Liver (tissue), 7 donors: ENCODE measurements at regions not wholly inside any gene's neighbourhood (a gene's known extent, or its start where the extent isn't known, plus 50 kb on each side); places are given as distances from the start of the nearest gene placed in this dataset.

Source experiments
- DNase-seq: peaks from one replicate; pipeline ENCODE4 v3.0.0-alpha.2; 2017; ENCODE audit warnings: low spot score
- H3K27ac ChIP-seq, 2 donors: one replicate each; pipeline ENCODE4 v1.7.0; 2013; ENCODE audit warnings: inconsistent platforms in 2 of 2, low read length in 2 of 2, control low read depth in 1 of 2, low read depth in 1 of 2, mild to moderate bottlenecking in 1 of 2
- H3K27me3 ChIP-seq, 4 donors: one replicate each; pipeline versions ENCODE4 v1.6.1 to v1.7.0; 2013; ENCODE audit warnings: low read length in 3 of 4, inconsistent platforms in 1 of 4, mild to moderate bottlenecking in 1 of 4, moderate library complexity in 1 of 4; ENCODE audit not compliant: control insufficient read depth in 4 of 4, insufficient read depth in 4 of 4
- H3K36me3 ChIP-seq, 4 donors: one replicate each; pipeline versions ENCODE4 v1.6.1 to v1.7.0; 2013; ENCODE audit warnings: low read length in 3 of 4, mild to moderate bottlenecking in 3 of 4, low read depth in 1 of 4, moderate library complexity in 1 of 4; ENCODE audit not compliant: control insufficient read depth in 4 of 4, insufficient read depth in 3 of 4
- H3K4me1 ChIP-seq, 4 donors: one replicate each; pipeline versions ENCODE4 v1.6.1 to v1.7.0; 2013; ENCODE audit warnings: low read length in 3 of 4, mild to moderate bottlenecking in 3 of 4, moderate library complexity in 1 of 4; ENCODE audit not compliant: control insufficient read depth in 4 of 4, insufficient read depth in 4 of 4
- H3K4me3 ChIP-seq, 3 donors: one replicate each; pipeline versions ENCODE4 v1.6.1 to v1.7.0; 2013; ENCODE audit warnings: low read length in 3 of 3, control low read depth in 1 of 3, low read depth in 1 of 3, mild to moderate bottlenecking in 1 of 3
- H3K9ac ChIP-seq, 2 donors: one replicate each; pipeline ENCODE4 v1.7.0; 2013; ENCODE audit warnings: low read length in 2 of 2, mild to moderate bottlenecking in 2 of 2, moderate library complexity in 2 of 2, control low read depth in 1 of 2, low read depth in 1 of 2
- H3K9me3 ChIP-seq, 4 donors: one replicate each; pipeline versions ENCODE4 v1.6.1 to v1.7.0; 2013; ENCODE audit warnings: low read length in 3 of 4; ENCODE audit not compliant: control insufficient read depth in 4 of 4
- ATF3 ChIP-seq: IDR thresholded peaks from 2 replicates; pipeline ENCODE4 v1.6.1; 2016; ENCODE audit warnings: antibody characterized with exemption
- GABPA ChIP-seq, 2 donors: IDR thresholded peaks in 1 of 2; conservative IDR thresholded peaks in 1 of 2; 2 replicates each; pipeline ENCODE4 v1.6.1; 2016; ENCODE audit warnings: antibody characterized with exemption in 2 of 2, mild to moderate bottlenecking in 1 of 2, moderate library complexity in 1 of 2
- HNF4A ChIP-seq, 2 donors: conservative IDR thresholded peaks; 2 replicates each; pipeline ENCODE4 v1.6.1; 2016; ENCODE audit warnings: antibody characterized with exemption in 2 of 2, mild to moderate bottlenecking in 2 of 2
- HNF4G ChIP-seq: IDR thresholded peaks from 2 replicates; pipeline ENCODE4 v1.6.1; 2016; ENCODE audit warnings: antibody characterized with exemption
- JUND ChIP-seq, 2 donors: IDR thresholded peaks; 2 replicates each; pipeline ENCODE4 v1.6.1; 2016; ENCODE audit warnings: antibody characterized with exemption in 2 of 2
- NR2F2 ChIP-seq: IDR thresholded peaks from 2 replicates; pipeline ENCODE4 v1.6.1; 2016; ENCODE audit warnings: antibody characterized with exemption
- REST ChIP-seq: IDR thresholded peaks from 2 replicates; pipeline ENCODE4 v1.6.1; 2016; ENCODE audit warnings: antibody characterized with exemption, mild to moderate bottlenecking
- SP1 ChIP-seq: IDR thresholded peaks from 2 replicates; pipeline ENCODE4 v1.6.1; 2018; ENCODE audit warnings: antibody characterized with exemption, mild to moderate bottlenecking
- WGBS: extraction: QIAGEN DNeasy Blood & Tissue Kit; methylation state at CpG from one replicate; pipeline ENCODE4 v1.1.7; 2013; 5-methylcytosine and 5-hydroxymethylcytosine counted together
- TF ChIP-seq, protein P1 (sequence below): IDR thresholded peaks from 2 replicates; pipeline ENCODE4 v1.6.1; 2016; ENCODE audit warnings: antibody characterized with exemption
- TF ChIP-seq, protein P2 (sequence below): IDR thresholded peaks from 2 replicates; pipeline ENCODE4 v1.6.1; 2016; ENCODE audit warnings: antibody characterized with exemption
- donor health status: healthy.
- donor health status: healthy.
- donor health status: healthy.
- donor health status: healthy.

GRCh38 chr15:67003586-67003985, 61.8 kb upstream of the SMAD3 start:
- no peaks in the 10 kb centered on the region for H3K27me3 ChIP-seq
- TF ChIP-seq SP1 (no peak), HNF4A (conservative IDR thresholded peaks at IDR 0.05) (no peak), JUND (IDR thresholded peaks at IDR 0.05) (no peak), GABPA (IDR thresholded peaks at IDR 0.05 in 1 of 2, conservative IDR thresholded peaks at IDR 0.05 in 1 of 2) (no peak)
- TF ChIP-seq, protein P1, sequence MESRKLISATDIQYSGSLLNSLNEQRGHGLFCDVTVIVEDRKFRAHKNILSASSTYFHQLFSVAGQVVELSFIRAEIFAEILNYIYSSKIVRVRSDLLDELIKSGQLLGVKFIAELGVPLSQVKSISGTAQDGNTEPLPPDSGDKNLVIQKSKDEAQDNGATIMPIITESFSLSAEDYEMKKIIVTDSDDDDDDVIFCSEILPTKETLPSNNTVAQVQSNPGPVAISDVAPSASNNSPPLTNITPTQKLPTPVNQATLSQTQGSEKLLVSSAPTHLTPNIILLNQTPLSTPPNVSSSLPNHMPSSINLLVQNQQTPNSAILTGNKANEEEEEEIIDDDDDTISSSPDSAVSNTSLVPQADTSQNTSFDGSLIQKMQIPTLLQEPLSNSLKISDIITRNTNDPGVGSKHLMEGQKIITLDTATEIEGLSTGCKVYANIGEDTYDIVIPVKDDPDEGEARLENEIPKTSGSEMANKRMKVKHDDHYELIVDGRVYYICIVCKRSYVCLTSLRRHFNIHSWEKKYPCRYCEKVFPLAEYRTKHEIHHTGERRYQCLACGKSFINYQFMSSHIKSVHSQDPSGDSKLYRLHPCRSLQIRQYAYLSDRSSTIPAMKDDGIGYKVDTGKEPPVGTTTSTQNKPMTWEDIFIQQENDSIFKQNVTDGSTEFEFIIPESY = no peak
- TF ChIP-seq, protein P2, sequence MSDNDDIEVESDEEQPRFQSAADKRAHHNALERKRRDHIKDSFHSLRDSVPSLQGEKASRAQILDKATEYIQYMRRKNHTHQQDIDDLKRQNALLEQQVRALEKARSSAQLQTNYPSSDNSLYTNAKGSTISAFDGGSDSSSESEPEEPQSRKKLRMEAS = no peak
- H3K9me3 ChIP-seq = no peaks in the 10 kb centered on the region
- no peak overlapping the region for H3K4me3 ChIP-seq
- no peak for DNase-seq
- H3K4me1 ChIP-seq = no peaks in the 10 kb centered on the region
- no peak overlapping the region for H3K27ac ChIP-seq
- peaks cover 0 to 3% (median 0%) of the 10 kb centered on the region in 4 donors for H3K36me3 ChIP-seq
- 97% methylated on average over 7 of the region's 7 CpGs for WGBS
- no peak overlapping the region for H3K9ac ChIP-seq

GRCh38 chr15:67004142-67004541, 61.3 kb upstream of the SMAD3 start:
- H3K4me1 ChIP-seq = no peaks in the 10 kb centered on the region
- H3K9me3 ChIP-seq = no peaks in the 10 kb centered on the region
- no peak overlapping the region for H3K27ac ChIP-seq
- 94% methylated on average over 3 of the region's 3 CpGs for WGBS
- no peak for TF ChIP-seq HNF4G
- no peak for TF ChIP-seq REST
- TF ChIP-seq HNF4A (conservative IDR thresholded peaks at IDR 0.05) = no peak
- TF ChIP-seq, protein P2 = no peak
- TF ChIP-seq JUND (IDR thresholded peaks at IDR 0.05) = no peak
- TF ChIP-seq NR2F2 = no peak
- TF ChIP-seq ATF3 = no peak
- no peak for TF ChIP-seq SP1
- H3K4me3 ChIP-seq = no peak overlapping the region
- no peak for DNase-seq
- H3K36me3 ChIP-seq = peaks cover 0 to 3% (median 0%) of the 10 kb centered on the region in 4 donors
- H3K9ac ChIP-seq = no peak overlapping the region
- no peaks in the 10 kb centered on the region for H3K27me3 ChIP-seq
